SK-N-SH (cell line): ENCODE measurements at regions not wholly inside any gene's neighbourhood (a gene's known extent, or its start where the extent isn't known, plus 50 kb on each side); places are given as distances from the start of the nearest gene placed in this dataset.

Experiments
- CTCF ChIA-PET: fragments of 300-600, 350-600 bp; formaldehyde crosslinking; extraction: SDS; loops from one replicate; lab custom pipeline; 2021; lab: Yijun Ruan, JAX
- POLR2A ChIA-PET: fragments of 350-600 bp; sonication (Branson Sonifier 250); formaldehyde crosslinking; extraction: SDS; loops from one replicate; lab custom pipeline; 2020; ENCODE audit warnings: antibody characterized with exemption, inconsistent platforms; lab: Yijun Ruan, JAX
- DNase-seq: peaks from one replicate; pipeline ENCODE4 v3.0.0; 2012
- H2AFZ ChIP-seq: fragments of 200-600 bp; sonication (generic); 2 replicates; pipeline ENCODE4 v1.8.1; 2016; ENCODE audit warnings: antibody characterized with exemption, mild to moderate bottlenecking, low read depth
- H3F3A ChIP-seq: fragments of 200-600 bp; sonication (generic); replicated peaks from 2 replicates; pipeline ENCODE3; 2016; ENCODE audit warnings: antibody characterized with exemption, mild to moderate bottlenecking; ENCODE audit not compliant: insufficient read depth
- H3K27ac ChIP-seq, 2 experiments: fragments of 200-500 bp in 1 of 2; fragments of 200-600 bp in 1 of 2; sonication (Bioruptor generic) in 1 of 2; sonication (generic), shearing (Covaris generic) in 1 of 2; 2 replicates each; pipeline versions ENCODE4 v1.5.1 to v1.6.1; 2014 to 2016; ENCODE audit warnings: low read depth in 2 of 2, inconsistent platforms in 1 of 2, low read length in 1 of 2, mild to moderate bottlenecking in 1 of 2, mixed read lengths in 1 of 2
- H3K27me3 ChIP-seq: fragments of 200-600 bp; sonication (generic), shearing (Covaris generic); 2 replicates; pipeline ENCODE4 v1.6.1; 2016; ENCODE audit warnings: mixed run types; ENCODE audit not compliant: insufficient read depth
- H3K36me3 ChIP-seq, 2 experiments: fragments of 200-500 bp in 1 of 2; fragments of 200-600 bp in 1 of 2; sonication (Bioruptor generic) in 1 of 2; sonication (generic) in 1 of 2; replicated peaks in 1 of 2; 2 replicates each; pipeline versions ENCODE3 to v1.5.1; 2014 to 2016; ENCODE audit warnings: low read length in 1 of 2, mild to moderate bottlenecking in 1 of 2; ENCODE audit not compliant: insufficient read depth in 2 of 2, control insufficient read depth in 1 of 2
- H3K4me1 ChIP-seq, 2 experiments: fragments of 200-500 bp in 1 of 2; fragments of 200-600 bp in 1 of 2; sonication (Bioruptor generic) in 1 of 2; sonication (generic), shearing (Covaris generic) in 1 of 2; 2 replicates each; pipeline versions ENCODE4 v1.5.1 to v1.6.1; 2014 to 2016; ENCODE audit warnings: low read depth in 1 of 2, low read length in 1 of 2, mixed run types in 1 of 2; ENCODE audit not compliant: insufficient read depth in 2 of 2, control insufficient read depth in 1 of 2
- H3K4me2 ChIP-seq: fragments of 200-600 bp; sonication (generic), shearing (Covaris generic); 2 replicates; pipeline ENCODE4 v1.6.1; 2017; ENCODE audit warnings: mixed run types
- H3K4me3 ChIP-seq, 2 experiments: fragments of 200-500 bp in 1 of 2; fragments of 200-600 bp in 1 of 2; sonication (Bioruptor generic) in 1 of 2; sonication (generic), shearing (Covaris generic) in 1 of 2; 2 replicates each; pipeline versions ENCODE4 v1.5.1 to v1.8.1; 2014 to 2016; ENCODE audit warnings: low read depth in 2 of 2, inconsistent platforms in 1 of 2, low read length in 1 of 2, mild to moderate bottlenecking in 1 of 2, mixed read lengths in 1 of 2, moderate library complexity in 1 of 2
- H3K79me2 ChIP-seq: fragments of 200-600 bp; sonication (generic); 2 replicates; pipeline ENCODE4 v1.8.1; 2017; ENCODE audit warnings: mild to moderate bottlenecking; ENCODE audit not compliant: insufficient read depth
- H3K9ac ChIP-seq: fragments of 200-600 bp; sonication (generic); 2 replicates; pipeline ENCODE4 v1.6.1; 2017; ENCODE audit warnings: mixed run types
- H3K9me2 ChIP-seq: fragments of 200-600 bp; sonication (generic); 2 replicates; pipeline ENCODE4 v1.6.1; 2017; ENCODE audit warnings: mixed run types
- H3K9me3 ChIP-seq: fragments of 200-600 bp; sonication (generic); 2 replicates; pipeline ENCODE4 v1.6.1; 2017; ENCODE audit warnings: mixed run types, mild to moderate bottlenecking, moderate library complexity
- H4K20me1 ChIP-seq: fragments of 200-600 bp; sonication (generic); 2 replicates; pipeline ENCODE4 v1.6.1; 2017; ENCODE audit warnings: mild to moderate bottlenecking, mixed run types; ENCODE audit not compliant: insufficient read depth
- EP300 ChIP-seq, 2 experiments: IDR thresholded peaks; 2 replicates each; pipeline versions ENCODE4 v1.4.0 to v1.6.1; 2012; ENCODE audit warnings: borderline replicate concordance in 1 of 2, low read depth in 1 of 2, low read length in 1 of 2
- FOXJ3 ChIP-seq: sonication (generic); formaldehyde crosslinking; IDR thresholded peaks from 2 replicates; pipeline ENCODE4 v1.5.1; 2020; ENCODE audit warnings: mild to moderate bottlenecking, missing genetic modification reagents
- FOXM1 ChIP-seq: IDR thresholded peaks from 2 replicates; pipeline ENCODE4 v1.4.0; 2012; ENCODE audit warnings: low read depth, mild to moderate bottlenecking
- GABPA ChIP-seq: IDR thresholded peaks from 2 replicates; pipeline ENCODE4 v1.4.0; 2012; ENCODE audit warnings: low read depth, mild to moderate bottlenecking
- GATA2 ChIP-seq: sonication (generic); formaldehyde crosslinking; IDR thresholded peaks from 2 replicates; pipeline ENCODE4 v1.5.0; 2020; ENCODE audit warnings: mild to moderate bottlenecking, missing genetic modification reagents
- JUND ChIP-seq: IDR thresholded peaks from 2 replicates; pipeline ENCODE4 v1.4.0; 2012
- NFIC ChIP-seq: IDR thresholded peaks from 2 replicates; pipeline ENCODE4 v1.4.0; 2012; ENCODE audit warnings: borderline replicate concordance
- RCOR1 ChIP-seq: fragments of 150-350 bp; IDR thresholded peaks from 2 replicates; pipeline ENCODE4 v1.6.1; 2017; ENCODE audit warnings: antibody characterized with exemption, low read length
- RFX5 ChIP-seq: IDR thresholded peaks from 2 replicates; pipeline ENCODE4 v1.6.1; 2012; ENCODE audit warnings: mild to moderate bottlenecking, improper control_type of control experiment, low read length
- RXRA ChIP-seq: IDR thresholded peaks from 2 replicates; pipeline ENCODE4 v1.4.0; 2012; ENCODE audit warnings: low read depth, mild to moderate bottlenecking, borderline replicate concordance
- WGBS: methylation state at CpG from one replicate; pipeline ENCODE4 v1.1.6; 2017; ENCODE audit warnings: low lambda C conversion rate; 5-methylcytosine and 5-hydroxymethylcytosine counted together
- TF ChIP-seq, protein P1 (sequence below): fragments of 150-350 bp; IDR thresholded peaks from 2 replicates; pipeline ENCODE4 v1.6.1; 2016; ENCODE audit warnings: mild to moderate bottlenecking, low read depth, low read length
- TF ChIP-seq, protein P2 (sequence below): fragments of 150-350 bp; IDR thresholded peaks from 2 replicates; pipeline ENCODE4 v1.6.1; 2017; ENCODE audit warnings: antibody characterized with exemption, low read length, low read depth, borderline replicate concordance
- TF ChIP-seq, protein P3 (sequence below): IDR thresholded peaks from 2 replicates; pipeline ENCODE4 v1.4.0; 2012; ENCODE audit warnings: low read depth, borderline replicate concordance
- TF ChIP-seq, protein P4 (sequence below): IDR thresholded peaks from 2 replicates; pipeline ENCODE4 v1.4.0; 2012; ENCODE audit warnings: low read depth, borderline replicate concordance
- TF ChIP-seq, protein P5 (sequence below): IDR thresholded peaks from 2 replicates; pipeline ENCODE4; 2012

DNA sequence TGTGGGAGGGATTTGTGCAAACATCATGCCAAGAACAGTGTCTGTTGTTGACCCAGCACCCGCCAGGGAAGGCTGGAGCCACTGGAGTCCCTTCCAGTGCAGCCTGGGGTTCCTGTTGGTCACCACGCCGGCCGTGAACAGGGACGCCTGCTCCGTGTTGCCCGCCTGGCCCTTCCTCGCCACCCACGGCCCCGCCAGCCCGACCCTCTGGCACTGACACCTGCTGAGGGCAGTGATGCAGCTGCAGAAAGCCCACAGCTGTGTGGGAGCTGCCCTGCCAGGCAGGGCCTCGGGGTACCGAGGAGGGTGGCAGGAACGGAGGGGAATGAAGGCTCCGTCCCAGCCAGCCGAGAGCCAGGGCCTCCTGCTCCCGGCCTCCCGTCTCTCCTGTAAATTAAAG lies 75.5 kb upstream of the SLCO4A1 start:
- Histone ChIP-seq H3K27ac (no peak overlapping the region), H4K20me1 (no peaks in the 10 kb centered on the region), H3K4me2 (no peak overlapping the region), H3F3A (no peaks in the 10 kb centered on the region), H2AFZ (no peak overlapping the region), H3K27me3 (no peaks in the 10 kb centered on the region; the same call in 1 of the 2 replicates), H3K9me2 (no peaks in the 10 kb centered on the region), H3K4me1 (no peaks in the 10 kb centered on the region), H3K9me3 (no peaks in the 10 kb centered on the region), H3K79me2 (no peaks in the 10 kb centered on the region), H3K4me3 (no peak overlapping the region), H3K9ac (no peak overlapping the region), H3K36me3 (no peaks in the 10 kb centered on the region)
- TF ChIP-seq EP300 (IDR thresholded peaks at IDR 0.05; ENCODE audit: borderline replicate concordance in 1 of 2, low read depth in 1 of 2, low read length in 1 of 2) (no peak), RFX5 (no peak), JUND (no peak)
- POLR2A ChIA-PET: no interaction called here
- CTCF ChIA-PET: interaction anchor here (1.3 to 1.7 kb wide), 2 partner anchors 8 to 51 kb away, joined by 5 to 6 read pairs; no protein-coding TSS in a partner anchor
- no peak for DNase-seq
- 33% methylated on average over 1 of the region's 18 CpGs for WGBS

DNA sequence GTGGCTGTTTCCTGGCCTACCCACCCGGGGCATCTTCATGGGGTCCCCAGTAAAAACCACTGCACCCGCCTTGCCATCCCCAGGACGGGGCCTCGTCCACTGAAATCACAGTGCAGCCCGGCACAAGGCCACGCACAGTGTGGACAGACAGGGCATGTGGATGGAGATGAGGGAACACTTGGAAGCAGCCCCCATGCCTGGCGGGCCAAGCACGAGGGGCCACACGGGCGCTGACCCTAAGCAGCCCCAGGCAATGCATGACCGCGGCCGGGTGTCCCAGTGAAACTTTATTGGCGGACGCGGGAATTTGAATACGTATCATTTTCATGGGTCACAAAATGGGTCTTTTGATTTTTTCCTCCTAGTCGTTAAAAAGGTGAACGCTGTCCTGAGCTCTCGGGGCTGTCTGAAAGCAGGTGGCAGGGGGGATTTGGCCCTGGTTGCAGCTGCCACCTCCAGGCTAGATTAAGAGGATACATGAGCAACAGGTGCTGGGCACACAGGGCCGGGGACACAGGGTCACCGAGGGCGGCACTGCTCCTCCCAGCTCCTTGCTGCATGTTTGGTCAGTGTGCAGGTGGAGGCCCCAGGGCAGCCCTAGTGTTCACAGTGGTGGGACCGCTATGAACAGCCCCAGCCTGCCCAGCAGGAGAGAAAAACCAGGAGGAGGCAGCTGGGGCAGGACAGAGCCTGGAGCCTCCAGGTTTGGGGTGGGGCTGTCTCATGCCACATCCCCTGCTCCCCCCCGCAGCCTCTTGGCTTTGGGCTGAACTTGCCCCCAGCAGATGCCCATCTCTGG lies 74.9 kb upstream of the SLCO4A1 start:
- Histone ChIP-seq H3K9me3 (no peaks in the 10 kb centered on the region), H3K27me3 (no peaks in the 10 kb centered on the region; the same call in 1 of the 2 replicates), H2AFZ (no peak overlapping the region), H3K9ac (no peak overlapping the region), H3K9me2 (no peaks in the 10 kb centered on the region), H3K36me3 (no peaks in the 10 kb centered on the region), H3K4me2 (no peak overlapping the region), H3K27ac (no peak overlapping the region), H3K4me3 (no peak overlapping the region), H3F3A (no peaks in the 10 kb centered on the region), H3K79me2 (no peaks in the 10 kb centered on the region), H4K20me1 (no peaks in the 10 kb centered on the region), H3K4me1 (no peaks in the 10 kb centered on the region)
- ChIA-PET CTCF (interaction anchor here (1.3 to 1.7 kb wide), 2 partner anchors 8 to 50 kb away, joined by 5 to 6 read pairs; no protein-coding TSS in a partner anchor), POLR2A (no interaction called here)
- no peak for DNase-seq
- WGBS: 73% methylated on average over 21 of the region's 25 CpGs
- TF ChIP-seq, protein P1, sequence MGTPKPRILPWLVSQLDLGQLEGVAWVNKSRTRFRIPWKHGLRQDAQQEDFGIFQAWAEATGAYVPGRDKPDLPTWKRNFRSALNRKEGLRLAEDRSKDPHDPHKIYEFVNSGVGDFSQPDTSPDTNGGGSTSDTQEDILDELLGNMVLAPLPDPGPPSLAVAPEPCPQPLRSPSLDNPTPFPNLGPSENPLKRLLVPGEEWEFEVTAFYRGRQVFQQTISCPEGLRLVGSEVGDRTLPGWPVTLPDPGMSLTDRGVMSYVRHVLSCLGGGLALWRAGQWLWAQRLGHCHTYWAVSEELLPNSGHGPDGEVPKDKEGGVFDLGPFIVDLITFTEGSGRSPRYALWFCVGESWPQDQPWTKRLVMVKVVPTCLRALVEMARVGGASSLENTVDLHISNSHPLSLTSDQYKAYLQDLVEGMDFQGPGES: no peak
- no peak for TF ChIP-seq JUND
- TF ChIP-seq, protein P2, sequence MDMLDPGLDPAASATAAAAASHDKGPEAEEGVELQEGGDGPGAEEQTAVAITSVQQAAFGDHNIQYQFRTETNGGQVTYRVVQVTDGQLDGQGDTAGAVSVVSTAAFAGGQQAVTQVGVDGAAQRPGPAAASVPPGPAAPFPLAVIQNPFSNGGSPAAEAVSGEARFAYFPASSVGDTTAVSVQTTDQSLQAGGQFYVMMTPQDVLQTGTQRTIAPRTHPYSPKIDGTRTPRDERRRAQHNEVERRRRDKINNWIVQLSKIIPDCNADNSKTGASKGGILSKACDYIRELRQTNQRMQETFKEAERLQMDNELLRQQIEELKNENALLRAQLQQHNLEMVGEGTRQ: no peak
- no peak for TF ChIP-seq GABPA
- no peak for TF ChIP-seq NFIC
- TF ChIP-seq, protein P3, sequence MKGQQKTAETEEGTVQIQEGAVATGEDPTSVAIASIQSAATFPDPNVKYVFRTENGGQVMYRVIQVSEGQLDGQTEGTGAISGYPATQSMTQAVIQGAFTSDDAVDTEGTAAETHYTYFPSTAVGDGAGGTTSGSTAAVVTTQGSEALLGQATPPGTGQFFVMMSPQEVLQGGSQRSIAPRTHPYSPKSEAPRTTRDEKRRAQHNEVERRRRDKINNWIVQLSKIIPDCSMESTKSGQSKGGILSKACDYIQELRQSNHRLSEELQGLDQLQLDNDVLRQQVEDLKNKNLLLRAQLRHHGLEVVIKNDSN: no peak
- no peak for TF ChIP-seq EP300 (IDR thresholded peaks at IDR 0.05; ENCODE audit: borderline replicate concordance in 1 of 2, low read depth in 1 of 2, low read length in 1 of 2)
- TF ChIP-seq FOXM1: no peak
- TF ChIP-seq, protein P4, sequence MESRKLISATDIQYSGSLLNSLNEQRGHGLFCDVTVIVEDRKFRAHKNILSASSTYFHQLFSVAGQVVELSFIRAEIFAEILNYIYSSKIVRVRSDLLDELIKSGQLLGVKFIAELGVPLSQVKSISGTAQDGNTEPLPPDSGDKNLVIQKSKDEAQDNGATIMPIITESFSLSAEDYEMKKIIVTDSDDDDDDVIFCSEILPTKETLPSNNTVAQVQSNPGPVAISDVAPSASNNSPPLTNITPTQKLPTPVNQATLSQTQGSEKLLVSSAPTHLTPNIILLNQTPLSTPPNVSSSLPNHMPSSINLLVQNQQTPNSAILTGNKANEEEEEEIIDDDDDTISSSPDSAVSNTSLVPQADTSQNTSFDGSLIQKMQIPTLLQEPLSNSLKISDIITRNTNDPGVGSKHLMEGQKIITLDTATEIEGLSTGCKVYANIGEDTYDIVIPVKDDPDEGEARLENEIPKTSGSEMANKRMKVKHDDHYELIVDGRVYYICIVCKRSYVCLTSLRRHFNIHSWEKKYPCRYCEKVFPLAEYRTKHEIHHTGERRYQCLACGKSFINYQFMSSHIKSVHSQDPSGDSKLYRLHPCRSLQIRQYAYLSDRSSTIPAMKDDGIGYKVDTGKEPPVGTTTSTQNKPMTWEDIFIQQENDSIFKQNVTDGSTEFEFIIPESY: no peak
- TF ChIP-seq RCOR1: no peak
- no peak for TF ChIP-seq GATA2
- TF ChIP-seq, protein P5, sequence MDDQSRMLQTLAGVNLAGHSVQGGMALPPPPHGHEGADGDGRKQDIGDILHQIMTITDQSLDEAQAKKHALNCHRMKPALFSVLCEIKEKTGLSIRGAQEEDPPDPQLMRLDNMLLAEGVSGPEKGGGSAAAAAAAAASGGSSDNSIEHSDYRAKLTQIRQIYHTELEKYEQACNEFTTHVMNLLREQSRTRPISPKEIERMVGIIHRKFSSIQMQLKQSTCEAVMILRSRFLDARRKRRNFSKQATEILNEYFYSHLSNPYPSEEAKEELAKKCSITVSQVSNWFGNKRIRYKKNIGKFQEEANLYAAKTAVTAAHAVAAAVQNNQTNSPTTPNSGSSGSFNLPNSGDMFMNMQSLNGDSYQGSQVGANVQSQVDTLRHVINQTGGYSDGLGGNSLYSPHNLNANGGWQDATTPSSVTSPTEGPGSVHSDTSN: no peak
- no peak for TF ChIP-seq FOXJ3 (CRISPR knock-in tag)
- no peak for TF ChIP-seq RXRA
